Endothelial cell of umbilical vein (primary cell): ENCODE measurements at regions not wholly inside any gene's neighbourhood (a gene's known extent, or its start where the extent isn't known, plus 50 kb on each side); places are given as distances from the start of the nearest gene placed in this dataset.

Experiments used
- BruUV-seq: library from RNA; stranded (reverse); fragments of 400-500 nt; replicated peaks from 2 replicates; lab custom pipeline; 2021; lab: Mats Ljungman, UMichigan
- CTCF ChIA-PET: fragments of 300-600, 350-600 bp; sonication (Branson Sonifier 250); formaldehyde crosslinking; loops from one replicate; lab custom pipeline; 2021; ENCODE audit warnings: antibody characterized with exemption, inconsistent platforms; lab: Charles Lee
- POLR2A ChIA-PET: fragments of 300-600, 350-600 bp; sonication (Branson Sonifier 250); formaldehyde crosslinking; loops from one replicate; lab custom pipeline; 2021; ENCODE audit warnings: antibody characterized with exemption, inconsistent platforms; lab: Charles Lee
- DNase-seq: peaks from one replicate; pipeline ENCODE4 v3.0.0-alpha.2; 2011; ENCODE audit warnings: low read depth, low spot score
- FAIRE-seq: peaks from 2 replicates; lab custom pipeline; 2011; peaks lifted over from hg19 to GRCh38; lab: Jason Lieb, UNC
- H2AFZ ChIP-seq: 2 replicates; pipeline ENCODE4 v1.6.0; 2012; ENCODE audit warnings: low read depth, low read length, control low read depth, inconsistent platforms
- H3K27ac ChIP-seq: 2 replicates; pipeline ENCODE4 v1.5.1; 2011; ENCODE audit warnings: low read depth, mild to moderate bottlenecking, control low read depth, low read length, moderate library complexity; ENCODE audit not compliant: insufficient read depth
- H3K27me3 ChIP-seq, 2 experiments: 2 replicates each; pipeline versions ENCODE4 v1.6.0 to v1.6.1; 2011; ENCODE audit warnings: low read length in 2 of 2, mixed read lengths in 1 of 2; ENCODE audit not compliant: control insufficient read depth in 2 of 2, insufficient read depth in 2 of 2
- H3K36me3 ChIP-seq, 2 experiments: 2 replicates in 1 of 2; 3 replicates in 1 of 2; pipeline ENCODE4 v1.5.1; 2011; ENCODE audit warnings: low read length in 2 of 2, mild to moderate bottlenecking in 1 of 2, moderate library complexity in 1 of 2; ENCODE audit not compliant: control insufficient read depth in 2 of 2, insufficient read depth in 2 of 2; ENCODE audit errors: extremely low read depth in 1 of 2
- H3K4me1 ChIP-seq: 3 replicates; pipeline ENCODE4 v1.5.1; 2011; ENCODE audit warnings: mild to moderate bottlenecking, low read length; ENCODE audit not compliant: control insufficient read depth, insufficient read depth; ENCODE audit errors: extremely low read depth
- H3K4me2 ChIP-seq: 2 replicates; pipeline ENCODE4 v1.6.1; 2011; ENCODE audit warnings: low read length, control low read depth, mixed read lengths; ENCODE audit not compliant: insufficient read depth
- H3K4me3 ChIP-seq, 3 experiments: fragments of 200-600 bp in 1 of 3; sonication (generic), shearing (Covaris generic) in 1 of 3; replicated peaks in 1 of 3; 2 replicates each; pipeline ENCODE4 v1.5.1; 2011 to 2016; ENCODE audit warnings: control low read depth in 3 of 3, low read length in 3 of 3, mild to moderate bottlenecking in 2 of 3, inconsistent platforms in 1 of 3, low read depth in 1 of 3, moderate library complexity in 1 of 3; ENCODE audit not compliant: insufficient read depth in 1 of 3
- H3K79me2 ChIP-seq: 2 replicates; pipeline ENCODE4 v1.6.0; 2012; ENCODE audit warnings: low read length, inconsistent platforms; ENCODE audit not compliant: control insufficient read depth, insufficient read depth
- H3K9ac ChIP-seq: replicated peaks from 2 replicates; pipeline ENCODE3; 2011; ENCODE audit warnings: low read length, control low read depth; ENCODE audit not compliant: insufficient read depth; ENCODE audit errors: extremely low read depth
- H3K9me1 ChIP-seq: replicated peaks from 3 replicates; pipeline ENCODE4 v1.6.0; 2011; ENCODE audit warnings: mild to moderate bottlenecking, low read length; ENCODE audit not compliant: control insufficient read depth, insufficient read depth; ENCODE audit errors: extremely low read depth
- H3K9me3 ChIP-seq: replicated peaks from 2 replicates; pipeline ENCODE4 v1.5.1; 2012; ENCODE audit warnings: low read length, inconsistent platforms; ENCODE audit not compliant: control insufficient read depth, insufficient read depth
- H4K20me1 ChIP-seq: replicated peaks from 2 replicates; pipeline ENCODE3; 2011; ENCODE audit warnings: mild to moderate bottlenecking, low read length; ENCODE audit not compliant: control insufficient read depth, insufficient read depth; ENCODE audit errors: extremely low read depth
- CTCF ChIP-seq, 2 donors: IDR thresholded peaks; 1 replicate in 1 of 2; 2 replicates in 1 of 2; pipeline ENCODE4 v1.5.1; 2011; ENCODE audit warnings: low read length in 2 of 2, mild to moderate bottlenecking in 2 of 2, moderate library complexity in 2 of 2, control low read depth in 1 of 2, inconsistent platforms in 1 of 2, low read depth in 1 of 2; ENCODE audit not compliant: insufficient read depth in 1 of 2; ENCODE audit errors: extremely low read depth in 1 of 2
- EZH2 ChIP-seq: IDR thresholded peaks from 2 replicates; pipeline ENCODE4 v1.6.1; 2012; ENCODE audit warnings: borderline replicate concordance, low read depth, mild to moderate bottlenecking, moderate library complexity, low read length, inconsistent platforms; ENCODE audit not compliant: severe bottlenecking
- FOS ChIP-seq: IDR thresholded peaks from 2 replicates; pipeline ENCODE4 v1.6.1; 2011; ENCODE audit warnings: mild to moderate bottlenecking, low read length, moderate library complexity, borderline replicate concordance; ENCODE audit not compliant: insufficient read depth
- GATA2 ChIP-seq: IDR thresholded peaks from 2 replicates; pipeline ENCODE4 v1.7.0; 2011; ENCODE audit warnings: low read depth, mild to moderate bottlenecking, moderate library complexity, mixed read lengths, low read length; ENCODE audit not compliant: insufficient read length, insufficient read depth
- JUN ChIP-seq: IDR thresholded peaks from 2 replicates; pipeline ENCODE4 v1.6.1; 2011; ENCODE audit warnings: borderline replicate concordance, low read depth; ENCODE audit not compliant: insufficient read length, insufficient read depth
- MAX ChIP-seq: IDR thresholded peaks from 2 replicates; pipeline ENCODE4 v1.6.1; 2011; ENCODE audit not compliant: insufficient read depth, insufficient read length
- MYC ChIP-seq: IDR thresholded peaks from one replicate; pipeline ENCODE4 v1.6.1; 2011; ENCODE audit warnings: mild to moderate bottlenecking, low read depth, low read length
- POLR2A ChIP-seq: IDR thresholded peaks from 2 replicates; pipeline ENCODE4 v1.6.1; 2012; ENCODE audit warnings: low read depth, mild to moderate bottlenecking, control low read depth, low read length
- POLR2AphosphoS5 ChIP-seq: IDR thresholded peaks from 2 replicates; pipeline ENCODE4 v1.6.1; 2012; ENCODE audit warnings: low read depth, mild to moderate bottlenecking, control low read depth, low read length, moderate library complexity; ENCODE audit not compliant: insufficient read depth
- dilution Hi-C: fragments of 300-500 bp; cut with MboI; formaldehyde crosslinking; loops from one replicate; pipeline ENCODE4 v1.15.0; 2019; ENCODE audit warnings: low sequenced_read_pairs; ENCODE audit not compliant: extremely low pct_ligation_motif_present
- intact Hi-C: fragments of 100-400 bp; cut with micrococcal nuclease; formaldehyde crosslinking; loops from one replicate; pipeline ENCODE4 v1.10.0; 2022

- ChIA-PET POLR2A (no interaction called here), CTCF (no interaction called here)
- no peak for FAIRE-seq
- Histone ChIP-seq H3K9ac (no peak overlapping the region), H3K27ac (no peak overlapping the region), H3K4me3 (no peak overlapping the region), H2AFZ (no peak overlapping the region), H3K4me1 (no peaks in the 10 kb centered on the region), H3K9me1 (no peaks in the 10 kb centered on the region), H3K79me2 (no peaks in the 10 kb centered on the region), H3K27me3 (no peaks in the 10 kb centered on the region), H3K4me2 (no peak overlapping the region), H4K20me1 (no peaks in the 10 kb centered on the region), H3K9me3 (no peaks in the 10 kb centered on the region), H3K36me3 (no peaks in the 10 kb centered on the region)
- TF ChIP-seq MYC (no peak), JUN (no peak), CTCF (IDR thresholded peaks at IDR 0.05; ENCODE audit: extremely low read depth in 1 of 2, insufficient read depth in 1 of 2, low read depth in 1 of 2, low read length in 2 of 2) (no peak), FOS (no peak), POLR2AphosphoS5 (no peak), GATA2 (no peak), POLR2A (no peak), EZH2 (no peak), MAX (no peak)
- dilution Hi-C loops: no loop called here
- intact Hi-C loops: no loop called here
- BruUV-seq: no TSS peak
- no peak for DNase-seq
Measured at GRCh38 chrY:19351616-19352015, 392.9 kb downstream of the KDM5D start.
